ENCODE measurements at regions not wholly inside any gene's neighbourhood (a gene's known extent, or its start where the extent isn't known, plus 50 kb on each side); places are given as distances from the start of the nearest gene placed in this dataset.

DNA sequence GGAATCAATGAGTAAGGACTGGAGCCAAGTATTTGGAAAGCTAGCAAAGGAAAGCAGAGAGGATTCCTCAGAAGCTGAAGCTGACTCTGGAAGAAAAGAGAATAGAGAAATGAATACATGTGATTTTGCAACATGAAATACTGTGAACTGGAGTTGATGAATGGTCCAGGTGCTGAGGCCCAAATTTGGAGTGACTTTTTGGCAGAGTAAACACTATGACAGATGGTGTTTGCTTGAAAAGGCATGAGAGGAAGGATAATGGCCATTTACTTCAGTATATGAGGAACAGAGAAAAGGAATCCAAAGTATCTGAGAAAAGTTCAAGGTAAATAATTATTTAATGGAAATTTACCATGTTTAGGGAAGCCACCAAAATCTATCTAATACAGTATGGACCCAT is 236.7 kb downstream of the SLITRK2 start:
- POLR2A ChIA-PET (ENCODE audit: unreplicated experiment), result no interaction called here
- intact Hi-C loops (cut with micrococcal nuclease), result no loop called here
- BruUV-seq (replicated peaks), result no TSS peak

More for the DNA sequence above, 236.7 kb downstream of the SLITRK2 start:
- H2AK9ac ChIP-seq (replicated peaks; ENCODE audit: low read depth, low read length, poor library complexity), result no peak overlapping the region
- no peak overlapping the region for H3K23ac ChIP-seq (ENCODE audit: low read depth, low read length)
- H3K18ac ChIP-seq (ENCODE audit: low read depth, low read length), result no peak overlapping the region
- H2BK5ac ChIP-seq (ENCODE audit: low read depth, low read length, poor library complexity, severe bottlenecking), result no peak overlapping the region
- H3K4me1 ChIP-seq (ENCODE audit: control insufficient read depth, insufficient read depth, low read length), result no peaks in the 10 kb centered on the region
- no peak overlapping the region for H3K9ac ChIP-seq (ENCODE audit: low read depth, low read length)
- H3K27me3 ChIP-seq (ENCODE audit: control insufficient read depth, insufficient read depth, low read length), result no peaks in the 10 kb centered on the region
- H3K4ac ChIP-seq (ENCODE audit: low read depth, low read length), result no peak overlapping the region
- H3K9me1 ChIP-seq (ENCODE audit: insufficient read depth, low read length), result no peaks in the 10 kb centered on the region
- H4K8ac ChIP-seq (ENCODE audit: low read depth in 2 of 2, low read length in 2 of 2), result no peak overlapping the region
- CTCF ChIA-PET, result no interaction called here
- H3K4me3 ChIP-seq (ENCODE audit: insufficient read depth, low read depth, low read length), result no peak overlapping the region
- no peak for ATAC-seq (ENCODE audit: low read depth)
- TF ChIP-seq POLR2A (IDR thresholded peaks at IDR 0.05; ENCODE audit: low read depth, low read length) (no peak), RFX5 (IDR thresholded peaks at IDR 0.05; ENCODE audit: low read depth, low read length) (no peak), MXI1 (IDR thresholded peaks at IDR 0.05; ENCODE audit: borderline replicate concordance, low read depth, low read length) (no peak), USF2 (IDR thresholded peaks at IDR 0.05; ENCODE audit: low read depth, low read length) (no peak), FOS (IDR thresholded peaks at IDR 0.05; ENCODE audit: low read depth, low read length) (no peak), SMC3 (IDR thresholded peaks at IDR 0.05; ENCODE audit: low read depth, low read length) (no peak), BHLHE40 (IDR thresholded peaks at IDR 0.05; ENCODE audit: low read depth, low read length) (no peak), RCOR1 (IDR thresholded peaks at IDR 0.05; ENCODE audit: insufficient replicate concordance, low read length) (no peak), RAD21 (IDR thresholded peaks at IDR 0.05; ENCODE audit: low read length) (no peak), CTCF (conservative IDR thresholded peaks at IDR 0.05; ENCODE audit: low read depth, low read length) (no peak), NFE2L2 (IDR thresholded peaks at IDR 0.05; ENCODE audit: low read depth, low read length) (no peak), CHD1 (IDR thresholded peaks at IDR 0.05; ENCODE audit: low read depth, low read length) (no peak), CEBPB (IDR thresholded peaks at IDR 0.05; ENCODE audit: low read depth, low read length) (no peak), ELK1 (IDR thresholded peaks at IDR 0.05; ENCODE audit: borderline replicate concordance, low read depth, low read length) (no peak)
- H2AFZ ChIP-seq (replicated peaks; ENCODE audit: low read length, poor library complexity), result no peak overlapping the region
- no peak overlapping the region for H4K91ac ChIP-seq (ENCODE audit: insufficient read depth, low read depth, low read length)
- H4K5ac ChIP-seq (ENCODE audit: low read depth, low read length), result no peak overlapping the region
- no peak overlapping the region for H2AK5ac ChIP-seq (ENCODE audit: low read depth, low read length)
- no peak overlapping the region for H3K4me2 ChIP-seq (ENCODE audit: low read depth, low read length)
- DNase-seq, result no peak
- no peak overlapping the region for H3K14ac ChIP-seq (replicated peaks; ENCODE audit: low read depth, low read length)
- no peaks in the 10 kb centered on the region for H4K20me1 ChIP-seq (ENCODE audit: insufficient read depth, low read length)
- no peaks in the 10 kb centered on the region for H3K79me1 ChIP-seq (ENCODE audit: low read depth in 1 of 2, low read length in 2 of 2)
- no peak overlapping the region for H3K56ac ChIP-seq (ENCODE audit: extremely low read depth, insufficient read depth, low read length)
- no peaks in the 10 kb centered on the region for H3K36me3 ChIP-seq (ENCODE audit: control insufficient read depth, insufficient read depth, low read length)
- H2BK15ac ChIP-seq (ENCODE audit: low read depth, low read length), result no peak overlapping the region
- dilution Hi-C loops (cut with HindIII; ENCODE audit: low sequenced_read_pairs, unreplicated experiment) (no loop called here), in situ Hi-C loops (cut with MboI; ENCODE audit: low sequenced_read_pairs) (no loop called here)
- no peak overlapping the region for H3K27ac ChIP-seq (ENCODE audit: insufficient read depth, low read length)
- no peak overlapping the region for H2BK20ac ChIP-seq (ENCODE audit: low read depth, low read length)
- H3K9me3 ChIP-seq (ENCODE audit: control insufficient read depth, insufficient read depth, low read length), result peaks cover 4% of the 10 kb centered on the region
- no peak overlapping the region for H2BK120ac ChIP-seq (ENCODE audit: low read depth, low read length)
